Brain microvascular endothelial cell (primary cell): ENCODE measurements at regions not wholly inside any gene's neighbourhood (a gene's known extent, or its start where the extent isn't known, plus 50 kb on each side); places are given as distances from the start of the nearest gene placed in this dataset.

ENCODE experiments used
- DNase-seq: peaks from one replicate; pipeline ENCODE4 v3.0.0-alpha.2; 2020
- H3K27ac ChIP-seq: fragments of 250-450 bp; sonication (Bioruptor Pico); 2 replicates; pipeline ENCODE4 v1.5.1; 2020; ENCODE audit warnings: mild to moderate bottlenecking, moderate library complexity
- H3K27me3 ChIP-seq: fragments of 250-450 bp; sonication (Bioruptor Pico); replicated peaks from 2 replicates; pipeline ENCODE4 v1.5.1; 2020; ENCODE audit warnings: mild to moderate bottlenecking
- H3K36me3 ChIP-seq: fragments of 250-450 bp; sonication (Bioruptor Pico); replicated peaks from 2 replicates; pipeline ENCODE4 v1.5.1; 2020; ENCODE audit warnings: mild to moderate bottlenecking
- H3K4me3 ChIP-seq: 2 replicates; pipeline ENCODE4 v1.5.1; 2011; ENCODE audit warnings: low read depth, mild to moderate bottlenecking, control low read depth, low read length, moderate library complexity
- in situ Hi-C: cut with HindIII; loops from 2 replicates; pipeline ENCODE4 v1.10.0; 2017; ENCODE audit warnings: low sequenced_read_pairs, low pct_ligation_motif_present
- TF ChIP-seq, protein P1 (sequence below): IDR thresholded peaks from 2 replicates; pipeline ENCODE4 v1.5.1; 2011; ENCODE audit warnings: low read depth, mild to moderate bottlenecking, moderate library complexity, low read length, control low read depth, inconsistent platforms; ENCODE audit errors: missing control alignments

DNA sequence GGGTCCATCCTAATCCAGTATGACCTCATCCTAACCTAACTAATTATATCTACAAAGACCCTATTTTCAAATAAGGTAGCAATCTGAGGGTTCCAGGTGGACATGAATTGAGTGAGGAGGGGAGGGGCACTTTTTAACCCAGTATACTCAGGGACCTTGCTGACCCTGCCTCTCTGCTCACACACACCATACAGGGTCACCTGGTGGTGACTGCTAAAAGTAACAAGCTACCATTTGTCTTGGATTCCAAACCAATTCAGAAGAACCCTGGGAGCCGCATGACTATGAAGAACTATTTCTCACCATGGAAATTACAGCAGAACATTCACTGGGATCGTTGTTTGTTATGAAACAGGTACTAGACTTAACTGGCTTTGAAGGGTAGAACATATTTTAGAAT lies 151.9 kb downstream of the LACC1 start:
- no peaks in the 10 kb centered on the region for H3K36me3 ChIP-seq
- no peak overlapping the region for H3K4me3 ChIP-seq
- DNase-seq, result no peak
- in situ Hi-C loops, result no loop called here
- no peaks in the 10 kb centered on the region for H3K27me3 ChIP-seq
- TF ChIP-seq, protein P1, sequence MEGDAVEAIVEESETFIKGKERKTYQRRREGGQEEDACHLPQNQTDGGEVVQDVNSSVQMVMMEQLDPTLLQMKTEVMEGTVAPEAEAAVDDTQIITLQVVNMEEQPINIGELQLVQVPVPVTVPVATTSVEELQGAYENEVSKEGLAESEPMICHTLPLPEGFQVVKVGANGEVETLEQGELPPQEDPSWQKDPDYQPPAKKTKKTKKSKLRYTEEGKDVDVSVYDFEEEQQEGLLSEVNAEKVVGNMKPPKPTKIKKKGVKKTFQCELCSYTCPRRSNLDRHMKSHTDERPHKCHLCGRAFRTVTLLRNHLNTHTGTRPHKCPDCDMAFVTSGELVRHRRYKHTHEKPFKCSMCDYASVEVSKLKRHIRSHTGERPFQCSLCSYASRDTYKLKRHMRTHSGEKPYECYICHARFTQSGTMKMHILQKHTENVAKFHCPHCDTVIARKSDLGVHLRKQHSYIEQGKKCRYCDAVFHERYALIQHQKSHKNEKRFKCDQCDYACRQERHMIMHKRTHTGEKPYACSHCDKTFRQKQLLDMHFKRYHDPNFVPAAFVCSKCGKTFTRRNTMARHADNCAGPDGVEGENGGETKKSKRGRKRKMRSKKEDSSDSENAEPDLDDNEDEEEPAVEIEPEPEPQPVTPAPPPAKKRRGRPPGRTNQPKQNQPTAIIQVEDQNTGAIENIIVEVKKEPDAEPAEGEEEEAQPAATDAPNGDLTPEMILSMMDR, result no peak
- no peak overlapping the region for H3K27ac ChIP-seq

DNA sequence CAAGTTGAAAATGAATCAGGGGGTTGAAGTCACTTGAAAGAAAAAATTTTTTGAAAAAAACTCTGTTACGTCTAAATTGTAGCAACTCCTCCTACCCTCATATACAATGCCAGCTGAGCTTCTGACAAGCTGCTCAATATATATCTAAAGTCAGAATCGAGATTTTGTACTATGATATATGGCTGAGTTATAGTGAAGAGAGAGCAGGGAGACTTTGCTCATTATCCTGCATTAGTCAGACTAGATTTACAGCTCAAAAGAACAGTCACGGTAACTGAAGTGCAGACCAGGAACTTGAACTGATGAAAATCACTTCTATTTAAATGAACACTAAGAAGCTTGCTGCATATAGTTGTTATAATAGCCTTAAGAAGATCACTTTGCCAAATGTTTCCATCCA lies 153.1 kb downstream of the LACC1 start:
- TF ChIP-seq, protein P1, result no peak
- no peak overlapping the region for H3K27ac ChIP-seq
- no peak overlapping the region for H3K4me3 ChIP-seq
- H3K36me3 ChIP-seq, result no peaks in the 10 kb centered on the region
- in situ Hi-C loops, result no loop called here
- H3K27me3 ChIP-seq, result no peaks in the 10 kb centered on the region
- DNase-seq, result no peak

DNA sequence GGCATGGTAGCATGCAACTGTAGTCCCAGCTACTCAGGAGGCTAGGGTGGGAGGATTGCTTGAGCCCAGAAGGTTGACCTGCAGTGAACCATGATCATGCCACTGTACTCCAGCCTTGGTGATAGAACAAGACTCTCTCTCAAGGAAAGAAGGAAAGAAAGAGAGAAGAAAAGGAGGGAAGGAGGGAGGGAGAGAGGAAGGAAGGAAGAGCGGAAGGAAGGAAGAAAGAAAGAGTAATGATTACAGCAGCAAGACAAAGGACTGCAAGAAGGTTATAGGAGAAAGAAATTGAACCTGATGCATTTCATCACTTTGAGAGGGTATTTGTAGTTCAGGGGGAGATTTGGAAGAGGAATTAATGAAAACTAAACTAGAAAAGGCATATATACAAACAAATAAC lies 155.7 kb downstream of the LACC1 start:
- no peak overlapping the region for H3K27ac ChIP-seq
- no peaks in the 10 kb centered on the region for H3K36me3 ChIP-seq
- TF ChIP-seq, protein P1, result no peak
- DNase-seq, result no peak
- in situ Hi-C loops, result no loop called here
- no peak overlapping the region for H3K4me3 ChIP-seq
- H3K27me3 ChIP-seq, result no peaks in the 10 kb centered on the region

DNA sequence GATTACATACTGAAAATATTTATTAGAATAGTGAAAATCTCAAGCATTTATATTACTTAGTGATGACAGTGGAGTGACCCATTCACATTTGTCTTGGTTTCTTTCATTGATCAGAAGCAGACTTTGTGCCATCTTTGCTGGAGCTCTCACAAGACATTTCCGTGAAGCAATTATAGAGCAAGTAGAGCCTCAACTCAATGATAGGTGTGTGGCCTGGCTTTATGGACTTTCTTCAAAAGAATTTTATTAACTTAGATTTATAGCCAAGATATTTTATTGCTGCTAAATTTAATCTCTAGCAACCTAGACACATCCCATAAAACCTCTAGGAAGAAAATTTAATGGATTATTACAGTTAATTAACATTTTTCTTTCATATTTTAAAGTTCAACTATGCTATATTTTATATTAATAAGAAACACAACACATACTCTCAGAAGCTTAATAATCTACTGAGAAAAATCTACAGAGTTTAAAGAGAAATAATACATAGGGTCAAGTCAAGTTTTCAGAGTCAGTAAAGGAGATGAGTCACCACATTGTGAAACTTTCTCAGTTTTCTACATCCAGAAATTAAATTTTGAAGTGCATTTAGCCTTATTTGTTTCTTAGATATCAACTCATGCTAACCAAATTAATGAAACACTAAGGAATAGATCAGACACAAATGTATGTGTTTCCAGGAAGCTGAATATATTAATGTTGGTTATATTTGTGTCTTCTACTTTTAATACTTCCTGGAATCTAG lies 160.5 kb downstream of the LACC1 start:
- H3K4me3 ChIP-seq, result no peak overlapping the region
- H3K36me3 ChIP-seq, result no peaks in the 10 kb centered on the region
- no peaks in the 10 kb centered on the region for H3K27me3 ChIP-seq
- TF ChIP-seq, protein P1, result no peak
- DNase-seq, result no peak
- in situ Hi-C loops, result no loop called here
- peak overlapping the region; percentile 83 for H3K27ac ChIP-seq

DNA sequence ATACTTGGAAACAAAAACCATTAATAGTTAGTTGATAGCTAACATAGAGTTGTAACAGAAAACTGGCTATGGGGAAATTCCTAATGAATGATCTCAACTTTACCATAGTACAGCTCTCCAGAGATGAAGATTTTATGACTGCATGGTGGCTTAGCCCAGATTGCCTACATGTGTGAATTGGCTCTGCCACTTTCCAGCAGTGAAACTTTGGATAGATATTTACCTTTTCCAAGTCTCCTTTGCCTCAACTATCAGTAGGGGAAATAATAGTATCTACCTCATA lies 161.1 kb downstream of the LACC1 start:
- Histone ChIP-seq H3K27ac (peak overlapping the region; percentile 83), H3K4me3 (no peak overlapping the region), H3K36me3 (no peaks in the 10 kb centered on the region), H3K27me3 (no peaks in the 10 kb centered on the region)
- TF ChIP-seq, protein P1, result no peak
- DNase-seq, result no peak
- in situ Hi-C loops, result no loop called here

DNA sequence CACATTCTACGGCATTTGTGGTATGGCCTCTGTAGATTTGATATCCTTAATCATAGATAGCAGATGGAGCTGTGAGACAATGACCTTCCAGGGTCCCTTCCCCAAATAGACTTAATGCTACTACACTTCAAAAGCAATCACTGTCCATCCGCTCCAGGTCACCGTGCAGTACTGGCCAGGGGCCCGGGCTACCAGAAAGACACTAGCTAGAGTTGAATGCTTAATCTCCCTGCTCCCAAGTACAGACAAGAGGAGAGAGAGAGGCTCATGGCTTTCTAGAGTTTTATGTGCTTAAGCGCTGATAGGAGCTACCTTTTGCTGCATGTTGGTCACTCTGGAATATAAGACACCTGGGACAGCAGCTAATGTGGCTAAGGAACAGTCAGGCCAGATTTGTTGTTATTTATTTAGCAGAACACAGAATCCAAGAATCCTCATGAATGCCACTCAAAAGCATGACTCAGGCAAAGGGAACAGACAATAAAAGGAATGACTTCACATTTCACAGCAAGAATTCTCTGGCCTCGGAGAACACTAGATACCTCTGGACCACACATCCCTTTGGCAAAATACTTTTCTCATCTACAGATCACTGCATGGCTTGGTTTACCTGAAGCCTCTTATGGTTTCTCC lies 165.0 kb downstream of the LACC1 start:
- DNase-seq, result peak; percentile 34
- no peaks in the 10 kb centered on the region for H3K36me3 ChIP-seq
- TF ChIP-seq, protein P1, result no peak
- no peaks in the 10 kb centered on the region for H3K27me3 ChIP-seq
- H3K27ac ChIP-seq, result no peak overlapping the region
- H3K4me3 ChIP-seq, result no peak overlapping the region
- in situ Hi-C loops, result no loop called here
